Astrocyte (in vitro differentiated cells and primary cell): ENCODE measurements at regions not wholly inside any gene's neighbourhood (a gene's known extent, or its start where the extent isn't known, plus 50 kb on each side); places are given as distances from the start of the nearest gene placed in this dataset.

Source experiments
- DNase-seq: peaks from one replicate; pipeline ENCODE4 v3.0.0-alpha.2; 2010; ENCODE audit warnings: low read depth
- FAIRE-seq: peaks from 2 replicates; lab custom pipeline; 2011; peaks lifted over from hg19 to GRCh38; lab: Jason Lieb, UNC
- H2AFZ ChIP-seq: 2 replicates; pipeline ENCODE4 v1.6.0; 2012; ENCODE audit warnings: low read depth, low read length, inconsistent platforms
- H3K27ac ChIP-seq: 2 replicates; pipeline ENCODE4 v1.5.1; 2011; ENCODE audit warnings: low read depth, low read length, inconsistent platforms
- H3K27me3 ChIP-seq: 2 replicates; pipeline ENCODE4 v1.6.0; 2011; ENCODE audit warnings: low read length, inconsistent platforms; ENCODE audit not compliant: insufficient read depth
- H3K36me3 ChIP-seq: 2 replicates; pipeline ENCODE4 v1.5.1; 2011; ENCODE audit warnings: low read length, inconsistent platforms; ENCODE audit not compliant: insufficient read depth
- H3K4me1 ChIP-seq: 2 replicates; pipeline ENCODE4 v1.5.1; 2011; ENCODE audit warnings: low read length, inconsistent platforms; ENCODE audit not compliant: insufficient read depth
- H3K4me2 ChIP-seq: 2 replicates; pipeline ENCODE4 v1.6.0; 2012; ENCODE audit warnings: low read length, inconsistent platforms
- H3K4me3 ChIP-seq: 2 replicates; pipeline ENCODE4 v1.5.1; 2011; ENCODE audit warnings: low read depth, mild to moderate bottlenecking, low read length, inconsistent platforms; ENCODE audit not compliant: insufficient read depth
- H3K79me2 ChIP-seq: 2 replicates; pipeline ENCODE4 v1.6.0; 2012; ENCODE audit warnings: mild to moderate bottlenecking, low read length, inconsistent platforms; ENCODE audit not compliant: insufficient read depth
- H3K9ac ChIP-seq: 2 replicates; pipeline ENCODE4 v1.6.0; 2012; ENCODE audit warnings: mild to moderate bottlenecking, low read length, inconsistent platforms
- H3K9me3 ChIP-seq: 2 replicates; pipeline ENCODE4 v1.5.1; 2012; ENCODE audit warnings: low read depth, mild to moderate bottlenecking, low read length, inconsistent platforms; ENCODE audit not compliant: insufficient read depth
- H4K20me1 ChIP-seq: 2 replicates; pipeline ENCODE4 v1.6.0; 2012; ENCODE audit warnings: low read length, inconsistent platforms; ENCODE audit not compliant: insufficient read depth
- H3K27ac Mint-ChIP-seq: one replicate; pipeline ENCODE4 v1.8.0; 2021; ENCODE audit warnings: mild to moderate bottlenecking, mixed read lengths; ENCODE audit not compliant: unreplicated experiment
- H3K27me3 Mint-ChIP-seq: one replicate; pipeline ENCODE4 v1.8.0; 2021; ENCODE audit warnings: low read depth, mixed read lengths; ENCODE audit not compliant: unreplicated experiment
- H3K36me3 Mint-ChIP-seq: one replicate; pipeline ENCODE4 v1.8.0; 2021; ENCODE audit warnings: low read depth, mixed read lengths; ENCODE audit not compliant: unreplicated experiment
- H3K4me1 Mint-ChIP-seq: one replicate; pipeline ENCODE4 v1.8.0; 2021; ENCODE audit warnings: low read depth, mixed read lengths; ENCODE audit not compliant: unreplicated experiment
- H3K4me3 Mint-ChIP-seq: one replicate; pipeline ENCODE4 v1.8.0; 2021; ENCODE audit warnings: mild to moderate bottlenecking, moderate library complexity, mixed read lengths; ENCODE audit not compliant: unreplicated experiment
- H3K9me3 Mint-ChIP-seq: one replicate; pipeline ENCODE4 v1.8.0; 2021; ENCODE audit warnings: mild to moderate bottlenecking, mixed read lengths; ENCODE audit not compliant: unreplicated experiment
- CTCF ChIP-seq: IDR thresholded peaks from 2 replicates; pipeline ENCODE4 v1.5.1; 2011; ENCODE audit warnings: low read depth, mild to moderate bottlenecking, inconsistent platforms, low read length, moderate library complexity; ENCODE audit not compliant: insufficient read depth
- EZH2 ChIP-seq: IDR thresholded peaks from 2 replicates; pipeline ENCODE4 v1.6.1; 2012; ENCODE audit warnings: mild to moderate bottlenecking, low read length, inconsistent platforms; ENCODE audit not compliant: insufficient read depth

DNA sequence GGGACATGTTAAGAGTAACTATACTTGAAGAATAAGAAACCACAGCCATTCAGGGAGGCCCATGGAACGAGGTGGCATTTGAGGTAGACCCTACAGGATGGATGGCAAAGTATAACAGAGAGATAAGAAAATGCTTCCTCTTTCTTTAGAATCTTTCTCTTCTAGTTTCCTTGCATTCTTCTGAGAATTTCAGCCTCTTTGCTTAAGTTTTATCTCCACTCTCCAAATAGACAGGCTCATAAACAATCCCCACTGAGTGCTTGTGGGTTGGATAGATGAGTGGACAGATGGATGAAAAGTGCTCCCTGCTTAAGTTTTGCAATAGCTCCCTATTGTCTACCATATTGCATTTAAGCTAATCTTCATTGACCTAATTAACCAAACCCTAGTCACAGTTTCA, 103.7 kb downstream of the MEX3B start:
- Mint-ChIP-seq H3K4me1 (peaks cover 20% of the 10 kb centered on the region), H3K27ac (no peak overlapping the region), H3K9me3 (peaks cover 1% of the 10 kb centered on the region), H3K4me3 (no peak overlapping the region), H3K36me3 (no peaks in the 10 kb centered on the region), H3K27me3 (peaks cover 3% of the 10 kb centered on the region)
- H3K4me1 ChIP-seq: peaks cover 5% of the 10 kb centered on the region
- no peaks in the 10 kb centered on the region for H4K20me1 ChIP-seq
- no peak overlapping the region for H2AFZ ChIP-seq
- no peak overlapping the region for H3K9ac ChIP-seq
- H3K9me3 ChIP-seq: no peaks in the 10 kb centered on the region
- FAIRE-seq (no peak), DNase-seq (no peak)
- no peak overlapping the region for H3K4me2 ChIP-seq
- H3K27me3 ChIP-seq: no peaks in the 10 kb centered on the region
- no peaks in the 10 kb centered on the region for H3K79me2 ChIP-seq
- no peaks in the 10 kb centered on the region for H3K36me3 ChIP-seq
- TF ChIP-seq CTCF (no peak), EZH2 (no peak)
- no peak overlapping the region for H3K27ac ChIP-seq
- no peak overlapping the region for H3K4me3 ChIP-seq

- no peaks in the 10 kb centered on the region for H3K79me2 ChIP-seq
Observed at GRCh38 chr15:81941479-81941878, 104.3 kb downstream of the MEX3B start.

More at GRCh38 chr15:81941479-81941878, 104.3 kb downstream of the MEX3B start:
- H3K36me3 Mint-ChIP-seq: no peaks in the 10 kb centered on the region
- no peaks in the 10 kb centered on the region for H3K36me3 ChIP-seq
- no peak overlapping the region for H3K9ac ChIP-seq
- H3K9me3 ChIP-seq: no peaks in the 10 kb centered on the region
- peaks cover 20% of the 10 kb centered on the region for H3K4me1 Mint-ChIP-seq
- H3K4me1 ChIP-seq: peaks cover 5% of the 10 kb centered on the region
- no peak overlapping the region for H3K4me3 ChIP-seq
- no peak overlapping the region for H3K27ac ChIP-seq
- DNase-seq: no peak
- no peaks in the 10 kb centered on the region for H3K9me3 Mint-ChIP-seq
- no peaks in the 10 kb centered on the region for H3K27me3 ChIP-seq
- H3K4me3 Mint-ChIP-seq: no peak overlapping the region
- no peaks in the 10 kb centered on the region for H4K20me1 ChIP-seq
- H3K27ac Mint-ChIP-seq: no peak overlapping the region
- H3K4me2 ChIP-seq: peak overlapping the region; percentile 23
- H2AFZ ChIP-seq: no peak overlapping the region
- H3K27me3 Mint-ChIP-seq: peaks cover 3% of the 10 kb centered on the region
- TF ChIP-seq EZH2: no peak
- TF ChIP-seq CTCF: no peak
- FAIRE-seq: no peak
